Keratinocyte (primary cell): ENCODE measurements at regions not wholly inside any gene's neighbourhood (a gene's known extent, or its start where the extent isn't known, plus 50 kb on each side); places are given as distances from the start of the nearest gene placed in this dataset.

Source experiments
- EZH2 ChIP-seq: IDR thresholded peaks from one replicate; pipeline ENCODE4 v1.6.1; 2012; ENCODE audit warnings: inconsistent platforms, mild to moderate bottlenecking, low read length, moderate library complexity
- TF ChIP-seq, protein P1 (sequence below), 3 experiments: IDR thresholded peaks in 1 of 3; conservative IDR thresholded peaks in 1 of 3; optimal IDR thresholded peaks in 1 of 3; 2 replicates in 2 of 3; 3 replicates in 1 of 3; pipeline versions ENCODE3 to v1.5.1; 2011; ENCODE audit warnings: low read length in 3 of 3, mild to moderate bottlenecking in 3 of 3, moderate library complexity in 2 of 3, control low read depth in 1 of 3, inconsistent platforms in 1 of 3; ENCODE audit not compliant: insufficient read depth in 2 of 3; ENCODE audit errors: extremely low read depth in 1 of 3

DNA sequence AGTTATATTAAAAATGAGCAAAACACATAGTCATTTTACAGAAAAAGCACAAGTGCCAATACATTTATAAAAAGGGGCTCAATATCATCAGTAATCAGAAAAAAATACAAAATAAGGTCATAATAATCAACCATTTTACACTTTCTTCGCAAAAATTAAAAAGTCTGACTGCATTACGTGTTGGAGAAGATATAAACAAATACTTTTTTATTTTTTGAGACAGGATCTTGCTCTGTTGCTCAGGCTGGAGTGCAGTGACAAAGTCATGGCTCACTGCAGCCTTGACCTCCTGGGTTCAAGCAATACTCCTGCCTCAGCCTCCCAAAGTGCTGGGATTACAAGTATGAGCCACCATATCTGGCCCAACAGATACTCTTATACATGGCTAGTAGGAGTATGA, 181.5 kb upstream of the DIO3 start:
- no peak for TF ChIP-seq EZH2
- TF ChIP-seq, protein P1, sequence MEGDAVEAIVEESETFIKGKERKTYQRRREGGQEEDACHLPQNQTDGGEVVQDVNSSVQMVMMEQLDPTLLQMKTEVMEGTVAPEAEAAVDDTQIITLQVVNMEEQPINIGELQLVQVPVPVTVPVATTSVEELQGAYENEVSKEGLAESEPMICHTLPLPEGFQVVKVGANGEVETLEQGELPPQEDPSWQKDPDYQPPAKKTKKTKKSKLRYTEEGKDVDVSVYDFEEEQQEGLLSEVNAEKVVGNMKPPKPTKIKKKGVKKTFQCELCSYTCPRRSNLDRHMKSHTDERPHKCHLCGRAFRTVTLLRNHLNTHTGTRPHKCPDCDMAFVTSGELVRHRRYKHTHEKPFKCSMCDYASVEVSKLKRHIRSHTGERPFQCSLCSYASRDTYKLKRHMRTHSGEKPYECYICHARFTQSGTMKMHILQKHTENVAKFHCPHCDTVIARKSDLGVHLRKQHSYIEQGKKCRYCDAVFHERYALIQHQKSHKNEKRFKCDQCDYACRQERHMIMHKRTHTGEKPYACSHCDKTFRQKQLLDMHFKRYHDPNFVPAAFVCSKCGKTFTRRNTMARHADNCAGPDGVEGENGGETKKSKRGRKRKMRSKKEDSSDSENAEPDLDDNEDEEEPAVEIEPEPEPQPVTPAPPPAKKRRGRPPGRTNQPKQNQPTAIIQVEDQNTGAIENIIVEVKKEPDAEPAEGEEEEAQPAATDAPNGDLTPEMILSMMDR (optimal IDR thresholded peaks at IDR 0.05 in 1 of 3, IDR thresholded peaks at IDR 0.05 in 1 of 3, conservative IDR thresholded peaks at IDR 0.05 in 1 of 3; ENCODE audit: extremely low read depth in 1 of 3, insufficient read depth in 2 of 3, low read length in 3 of 3) = no peak
